A549 (cell line): ENCODE measurements at regions not wholly inside any gene's neighbourhood (a gene's known extent, or its start where the extent isn't known, plus 50 kb on each side); places are given as distances from the start of the nearest gene placed in this dataset.
A peak's percentile ranks its signal among the peaks of the same experiment; 100 is the strongest.
"Not testable (repeated sequence)": the region's sequence is repeated elsewhere in the genome, so short reads cannot be mapped to it uniquely, and the experiment has no call there.

Source experiments
- CHD4 ChIP-seq: fragments of 200-600 bp; sonication (generic); IDR thresholded peaks from 2 replicates; pipeline ENCODE4 v1.6.1; 2016; ENCODE audit warnings: antibody characterized with exemption, mild to moderate bottlenecking, borderline replicate concordance
- EP300 ChIP-seq, 2 experiments: fragments of >200 bp; sonication (Bioruptor Twin); formaldehyde crosslinking; IDR thresholded peaks; 2 replicates in 1 of 2; 3 replicates in 1 of 2; pipeline ENCODE4 v1.6.1; 2016 to 2017
- ESRRA ChIP-seq: fragments of 150-350 bp; IDR thresholded peaks from 2 replicates; pipeline ENCODE4 v1.6.1; 2014; ENCODE audit warnings: mild to moderate bottlenecking, low read length, borderline replicate concordance
- HDAC2 ChIP-seq: fragments of 200-600 bp; sonication (generic); IDR thresholded peaks from 2 replicates; pipeline ENCODE4 v1.6.1; 2016
- KDM1A ChIP-seq: fragments of 200-600 bp; sonication (generic); IDR thresholded peaks from 2 replicates; pipeline ENCODE4 v1.6.1; 2016; ENCODE audit warnings: low read depth, mild to moderate bottlenecking
- POLR2A ChIP-seq: IDR thresholded peaks from 2 replicates; pipeline ENCODE4 v1.6.1; 2012; ENCODE audit warnings: mild to moderate bottlenecking, low read length
- POLR2AphosphoS2 ChIP-seq: conservative IDR thresholded peaks from 2 replicates; pipeline ENCODE4 v1.6.1; 2012; ENCODE audit warnings: low read length, improper control_type of control experiment, inconsistent platforms
- RFX5 ChIP-seq: fragments of 450-650 bp; IDR thresholded peaks from 2 replicates; pipeline ENCODE4 v1.7.1; 2014; ENCODE audit warnings: antibody characterized with exemption, mild to moderate bottlenecking, moderate library complexity
- TF ChIP-seq, protein P1 (sequence below): fragments of >200 bp; sonication (Bioruptor Twin); formaldehyde crosslinking; IDR thresholded peaks from 3 replicates; pipeline ENCODE4 v1.5.1; 2016
- TF ChIP-seq, protein P2 (sequence below): IDR thresholded peaks from 2 replicates; pipeline ENCODE4 v1.6.1; 2012
- TF ChIP-seq, protein P3 (sequence below): fragments of >200 bp; sonication (Bioruptor Twin); formaldehyde crosslinking; IDR thresholded peaks from 2 replicates; pipeline ENCODE4 v1.6.1; 2016

DNA sequence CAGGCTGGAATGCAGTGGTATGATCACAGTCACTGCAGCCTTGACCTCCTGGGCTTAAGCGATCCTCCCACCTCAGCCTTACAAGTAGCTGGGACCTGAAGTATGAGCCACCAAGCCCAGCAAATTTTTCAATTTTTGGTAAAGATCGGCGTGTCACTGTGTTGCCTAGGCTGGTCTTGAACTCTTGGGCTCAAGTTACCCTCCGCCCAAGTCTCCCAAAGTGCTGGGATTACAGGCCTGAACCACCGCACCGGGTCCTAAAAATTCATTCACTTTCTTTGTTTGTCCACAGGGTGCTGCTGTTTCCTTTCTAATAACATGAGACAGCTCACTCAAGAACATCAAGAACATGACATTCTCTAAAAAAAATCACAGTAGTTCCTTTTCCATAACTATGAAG, 5300.9 kb upstream of the TPTE start:
- TF ChIP-seq, protein P1, sequence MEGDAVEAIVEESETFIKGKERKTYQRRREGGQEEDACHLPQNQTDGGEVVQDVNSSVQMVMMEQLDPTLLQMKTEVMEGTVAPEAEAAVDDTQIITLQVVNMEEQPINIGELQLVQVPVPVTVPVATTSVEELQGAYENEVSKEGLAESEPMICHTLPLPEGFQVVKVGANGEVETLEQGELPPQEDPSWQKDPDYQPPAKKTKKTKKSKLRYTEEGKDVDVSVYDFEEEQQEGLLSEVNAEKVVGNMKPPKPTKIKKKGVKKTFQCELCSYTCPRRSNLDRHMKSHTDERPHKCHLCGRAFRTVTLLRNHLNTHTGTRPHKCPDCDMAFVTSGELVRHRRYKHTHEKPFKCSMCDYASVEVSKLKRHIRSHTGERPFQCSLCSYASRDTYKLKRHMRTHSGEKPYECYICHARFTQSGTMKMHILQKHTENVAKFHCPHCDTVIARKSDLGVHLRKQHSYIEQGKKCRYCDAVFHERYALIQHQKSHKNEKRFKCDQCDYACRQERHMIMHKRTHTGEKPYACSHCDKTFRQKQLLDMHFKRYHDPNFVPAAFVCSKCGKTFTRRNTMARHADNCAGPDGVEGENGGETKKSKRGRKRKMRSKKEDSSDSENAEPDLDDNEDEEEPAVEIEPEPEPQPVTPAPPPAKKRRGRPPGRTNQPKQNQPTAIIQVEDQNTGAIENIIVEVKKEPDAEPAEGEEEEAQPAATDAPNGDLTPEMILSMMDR: 0 out of 3 replicates have a peak, but pooled peaks have one; percentile 5
- TF ChIP-seq CHD4; POLR2A; ESRRA; KDM1A; RFX5; HDAC2; POLR2AphosphoS2; EP300 (IDR thresholded peaks at IDR 0.05): not testable (repeated sequence)
- TF ChIP-seq, protein P2, sequence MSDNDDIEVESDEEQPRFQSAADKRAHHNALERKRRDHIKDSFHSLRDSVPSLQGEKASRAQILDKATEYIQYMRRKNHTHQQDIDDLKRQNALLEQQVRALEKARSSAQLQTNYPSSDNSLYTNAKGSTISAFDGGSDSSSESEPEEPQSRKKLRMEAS: not testable (repeated sequence)
- TF ChIP-seq, protein P3, sequence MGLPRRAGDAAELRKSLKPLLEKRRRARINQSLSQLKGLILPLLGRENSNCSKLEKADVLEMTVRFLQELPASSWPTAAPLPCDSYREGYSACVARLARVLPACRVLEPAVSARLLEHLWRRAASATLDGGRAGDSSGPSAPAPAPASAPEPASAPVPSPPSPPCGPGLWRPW: not testable (repeated sequence)
